SIG-M5 treated with dmso at 0.1 percent for 504 hours (cell line): ENCODE measurements at regions not wholly inside any gene's neighbourhood (a gene's known extent, or its start where the extent isn't known, plus 50 kb on each side); places are given as distances from the start of the nearest gene placed in this dataset.
"Not testable (repeated sequence)": the region's sequence is repeated elsewhere in the genome, so short reads cannot be mapped to it uniquely, and the experiment has no call there.

Experiments used
- DNase-seq: peaks from one replicate; lab custom pipeline; 2025; ENCODE audit not compliant: unreplicated experiment; lab: John Stamatoyannopoulos, UW

DNA sequence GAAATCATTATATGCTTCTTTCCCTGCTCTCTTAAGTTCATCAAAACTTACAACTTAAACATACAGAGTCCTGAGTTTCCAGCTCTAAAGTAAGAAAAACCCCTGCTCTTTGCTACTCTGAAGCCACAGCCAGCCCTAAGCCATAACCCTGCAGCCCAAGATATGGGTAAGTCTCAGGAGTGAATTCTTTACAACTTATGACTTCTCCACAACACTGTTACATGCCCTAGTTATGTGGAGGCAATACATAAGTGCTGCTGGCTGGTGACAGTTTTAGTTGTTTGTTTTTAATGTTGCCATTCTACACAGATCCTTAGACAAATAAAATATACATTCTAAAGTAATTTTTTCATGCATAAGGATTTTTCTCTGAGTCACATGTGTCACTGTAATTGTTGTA lies 100.2 kb downstream of the FBXO8 start:
- no peak for DNase-seq

DNA sequence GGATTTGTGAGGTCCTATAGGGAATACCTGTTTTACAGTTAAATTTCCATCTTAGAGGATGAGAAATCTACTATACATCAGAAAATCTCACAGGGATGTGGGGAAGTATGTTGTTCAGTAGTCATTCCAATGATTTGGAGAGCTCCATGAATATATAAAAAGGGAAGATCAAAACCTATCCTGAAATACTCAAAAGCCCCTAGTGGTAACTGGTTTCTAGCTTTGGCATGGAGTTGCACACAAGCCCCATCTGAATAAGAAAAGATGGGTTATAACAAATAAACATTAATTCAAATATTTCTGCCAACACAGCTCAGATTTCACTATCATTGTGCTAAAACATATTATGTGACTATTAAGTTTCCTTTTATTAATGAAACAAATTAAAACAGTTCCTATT lies 101.6 kb downstream of the FBXO8 start:
- DNase-seq: no peak

DNA sequence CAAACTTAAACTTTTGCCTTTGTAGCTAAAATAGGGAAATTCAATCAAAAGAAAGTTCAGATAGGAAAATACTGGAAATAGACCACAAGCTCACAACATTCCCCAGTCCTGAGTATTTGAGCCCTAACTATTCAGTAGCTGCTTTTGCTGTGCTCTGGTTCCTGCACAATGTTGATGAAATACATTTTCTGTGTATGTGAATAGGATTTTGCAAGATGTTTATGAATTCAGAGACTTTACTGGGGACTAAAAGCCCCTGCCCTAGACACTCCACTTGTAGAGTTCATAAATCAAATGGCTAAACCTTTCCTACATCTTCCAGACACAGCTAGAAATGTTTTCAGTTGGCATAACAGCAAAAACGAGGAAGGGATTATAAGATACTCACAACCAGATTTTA lies 105.9 kb downstream of the FBXO8 start:
- no peak for DNase-seq

DNA sequence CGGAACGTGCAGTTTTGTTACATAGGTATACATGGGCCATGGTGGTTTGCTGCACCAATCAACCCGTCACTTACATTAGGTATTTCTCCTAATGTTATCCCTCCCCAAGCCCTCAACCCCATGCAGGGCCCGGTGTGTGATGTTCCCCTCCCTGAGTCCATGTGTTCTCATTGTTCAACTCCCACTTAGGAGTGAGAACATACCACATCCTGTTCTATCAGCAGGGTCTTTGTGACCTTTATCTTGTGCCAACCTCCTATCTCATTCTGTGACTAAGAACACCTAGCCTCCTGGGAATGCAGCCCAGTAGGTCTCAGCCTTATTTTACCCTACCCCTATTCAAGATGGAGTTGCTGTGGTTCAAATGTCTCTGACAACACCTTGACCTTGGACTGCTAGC lies 107.6 kb downstream of the FBXO8 start:
- DNase-seq: not testable (repeated sequence)

DNA sequence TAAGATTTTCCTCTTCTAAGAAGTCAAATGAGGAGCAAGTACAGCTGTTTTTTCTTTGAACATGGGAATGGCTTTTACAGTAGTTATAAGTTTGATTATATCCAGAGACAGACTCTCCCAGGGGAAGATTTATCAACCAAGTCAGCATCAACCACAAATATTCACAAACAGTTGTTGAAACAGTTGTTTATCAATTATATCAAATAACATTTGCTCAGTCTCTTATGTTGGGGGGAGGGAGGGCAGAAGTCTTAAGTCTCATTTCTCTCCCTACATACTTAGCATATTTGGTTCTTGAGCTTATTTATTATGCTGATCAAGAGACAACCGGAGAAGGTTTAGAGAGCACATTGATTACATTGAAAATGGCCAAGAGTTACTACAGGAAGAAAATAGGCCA lies 110.1 kb downstream of the FBXO8 start:
- DNase-seq: no peak

DNA sequence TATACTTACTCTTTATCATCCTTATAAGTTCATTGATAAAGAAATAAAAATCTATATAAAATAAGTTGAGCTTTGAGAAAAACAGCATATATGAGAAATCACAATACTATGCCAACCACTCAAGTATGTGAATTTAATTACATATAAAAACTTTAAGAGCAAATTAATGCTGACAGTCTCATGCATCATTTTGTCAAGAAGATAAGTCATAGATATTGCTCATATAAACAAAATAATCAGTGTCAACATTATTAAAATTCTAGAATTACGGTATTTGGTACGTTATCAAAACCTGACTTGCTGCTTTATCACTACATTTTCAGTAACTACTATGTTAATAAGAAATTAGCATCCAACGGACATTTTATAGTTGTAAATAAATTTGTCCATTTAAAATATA lies 111.2 kb downstream of the FBXO8 start:
- DNase-seq: no peak

DNA sequence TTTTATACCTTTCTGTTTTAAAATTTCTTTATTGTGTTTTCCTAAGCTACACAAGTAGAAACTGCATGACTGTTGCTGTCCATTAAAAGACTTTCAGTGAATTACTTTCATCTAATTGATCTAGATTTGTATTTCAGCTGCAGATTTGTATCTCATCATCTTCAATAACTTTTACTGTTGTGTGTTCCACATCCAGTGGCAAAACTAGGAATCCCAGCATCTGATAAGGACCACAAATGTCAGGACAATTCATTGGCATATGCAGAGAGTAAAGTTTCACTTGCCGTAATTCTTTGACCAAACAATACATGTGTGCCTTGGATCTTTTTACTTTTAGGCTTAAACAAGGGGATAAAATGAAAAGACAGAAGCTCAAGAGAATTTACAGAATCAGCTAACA lies 112.6 kb downstream of the FBXO8 start:
- no peak for DNase-seq

DNA sequence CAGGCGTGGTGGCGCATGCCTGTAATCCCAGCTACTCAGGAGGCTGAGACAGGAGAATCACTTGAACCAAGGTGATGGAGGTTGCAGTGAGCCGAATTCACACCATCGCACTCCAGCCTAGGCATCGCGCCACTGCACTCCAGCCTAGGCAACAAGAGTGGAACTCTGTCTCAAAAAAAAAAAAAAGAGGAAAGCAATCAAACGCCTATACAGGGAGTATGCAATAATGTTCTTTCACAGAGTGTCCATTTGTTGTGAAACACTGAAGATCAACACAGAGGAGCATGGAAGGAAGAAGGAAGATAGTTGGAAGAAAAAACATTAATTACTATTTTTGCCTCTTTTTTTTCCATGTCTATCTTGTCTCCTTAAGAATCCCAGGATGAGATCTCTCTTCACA lies 113.4 kb downstream of the FBXO8 start:
- DNase-seq: no peak

DNA sequence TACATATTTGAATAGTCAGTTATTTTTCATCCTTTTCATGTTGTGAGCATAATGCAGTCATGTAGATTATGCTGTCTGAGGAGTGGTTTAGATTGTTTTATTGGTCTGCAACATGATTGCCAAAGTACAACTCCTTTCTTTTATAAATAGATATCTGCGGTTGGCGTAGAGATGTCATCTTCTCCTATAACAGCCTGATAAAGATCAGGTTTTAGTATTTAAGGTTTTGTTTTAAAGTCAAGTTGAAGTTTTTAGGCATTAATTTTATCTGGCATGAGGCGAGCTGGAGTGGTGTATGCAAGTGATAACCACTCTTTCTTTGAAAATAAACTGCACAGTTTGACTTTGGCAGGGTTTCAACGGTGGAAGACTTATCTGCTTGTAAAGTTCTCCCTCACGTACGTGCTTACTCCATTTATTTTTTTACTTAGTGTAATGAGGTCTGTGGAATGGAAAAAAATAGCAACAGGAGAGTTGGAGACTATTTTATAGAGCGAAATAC lies 126.3 kb downstream of the FBXO8 start:
- DNase-seq: no peak

DNA sequence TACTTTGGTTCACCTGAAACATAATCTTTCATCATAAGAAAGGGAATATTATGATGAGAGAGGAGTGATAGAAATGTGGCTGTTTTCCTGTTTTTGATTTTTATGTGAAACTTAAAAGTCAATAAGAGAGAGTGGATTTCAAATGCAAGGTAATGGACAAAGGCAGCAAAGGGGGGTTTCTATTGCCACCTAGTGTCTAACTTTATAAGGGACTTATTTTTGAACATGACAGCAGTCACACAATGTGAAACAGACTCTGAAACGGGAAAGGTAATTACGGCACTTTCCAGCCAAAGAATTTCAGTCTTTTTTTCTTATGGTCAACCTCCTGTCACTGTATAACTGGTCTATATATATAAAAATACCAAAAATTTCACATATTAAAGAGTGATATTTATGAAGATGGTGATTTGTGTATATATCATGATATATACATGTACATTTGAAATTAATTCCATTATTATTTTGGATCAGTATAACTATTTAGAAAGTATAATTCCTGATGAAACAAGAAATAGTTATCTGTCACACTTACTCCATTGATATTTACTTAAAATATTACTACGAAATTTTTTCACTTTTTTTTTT lies 127.1 kb downstream of the FBXO8 start:
- peak; percentile 39 for DNase-seq

DNA sequence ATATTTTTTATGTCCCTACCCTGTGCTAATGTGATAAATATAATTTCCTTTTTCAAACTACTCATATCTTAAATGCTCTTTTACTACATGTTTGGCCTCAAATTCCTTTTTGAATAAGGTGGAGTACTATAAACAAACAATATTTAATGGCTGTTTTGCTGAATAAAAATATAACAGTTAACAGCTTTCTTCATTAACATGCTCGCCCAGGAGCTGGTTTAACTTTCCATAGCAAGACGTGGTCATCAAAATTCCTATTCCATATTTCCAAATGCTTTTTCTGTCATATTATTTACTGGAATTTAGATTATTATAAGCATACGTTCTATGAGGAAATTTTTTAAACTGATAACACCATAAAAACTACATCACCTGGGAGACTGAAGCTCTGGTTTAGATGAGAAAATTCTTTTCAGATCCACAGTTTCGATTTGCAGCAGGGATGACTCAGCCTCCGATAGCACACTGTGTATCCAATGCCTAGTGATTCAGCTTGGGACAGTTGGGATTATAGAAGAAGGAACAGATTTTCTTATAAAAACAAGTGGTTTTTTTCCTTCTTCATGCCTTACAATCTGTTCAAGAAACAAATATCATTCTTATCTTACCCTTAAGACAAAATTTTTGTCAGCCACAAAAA lies 129.1 kb downstream of the FBXO8 start:
- no peak for DNase-seq

DNA sequence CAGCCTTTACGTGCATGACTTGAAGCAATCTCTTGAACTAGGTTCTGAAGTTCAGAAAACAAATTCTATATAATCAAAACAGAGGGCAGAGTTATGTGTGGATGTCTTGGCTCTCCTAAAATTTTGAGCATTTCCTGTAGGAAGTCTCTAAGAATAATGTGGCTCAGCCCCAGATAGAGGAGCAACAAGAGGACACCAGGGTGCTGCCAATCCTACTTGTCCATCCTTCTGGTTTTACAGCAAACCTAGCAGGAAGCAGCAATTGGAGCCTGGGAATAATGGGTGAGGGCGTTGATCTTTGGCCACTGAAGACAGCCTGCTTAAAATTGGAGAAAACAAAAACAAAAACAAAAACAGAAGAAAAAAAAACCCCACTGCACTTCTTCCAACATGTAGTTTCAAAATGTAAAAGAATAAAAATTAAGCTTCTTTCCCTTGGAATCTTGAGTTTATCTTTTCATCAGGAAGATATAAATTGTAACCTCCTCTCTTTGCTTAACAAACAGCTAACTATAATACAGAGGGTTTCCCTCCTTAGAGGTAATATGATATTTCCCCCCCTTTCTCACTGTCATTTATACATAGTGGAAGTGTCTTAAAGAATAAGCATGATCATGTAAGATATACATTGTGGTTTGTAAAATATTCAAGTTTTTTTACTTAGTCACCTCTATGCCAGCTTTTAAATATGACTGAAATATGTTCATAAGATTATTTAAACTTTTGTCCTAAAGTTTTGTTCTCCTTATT lies 130.6 kb downstream of the FBXO8 start:
- no peak for DNase-seq

DNA sequence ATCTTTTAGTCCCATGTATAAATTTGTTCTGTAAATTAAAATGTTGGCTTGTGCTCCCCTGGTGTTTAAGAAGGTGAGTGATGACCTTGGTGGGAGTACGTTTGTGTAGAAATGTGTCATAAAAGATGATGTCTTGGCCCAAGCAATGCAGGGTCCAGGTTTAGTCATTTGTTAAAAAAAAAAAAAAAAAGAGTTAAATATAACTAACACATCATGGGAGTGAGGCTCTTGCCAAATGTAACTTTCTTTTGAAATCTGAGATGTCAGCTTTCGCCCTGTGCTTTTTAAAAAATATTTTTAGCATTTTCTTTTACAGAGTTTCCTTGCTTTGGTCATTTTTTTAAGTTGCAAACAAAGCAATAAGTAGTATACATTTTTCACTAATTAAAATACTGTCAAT lies 135.6 kb downstream of the FBXO8 start:
- no peak for DNase-seq

DNA sequence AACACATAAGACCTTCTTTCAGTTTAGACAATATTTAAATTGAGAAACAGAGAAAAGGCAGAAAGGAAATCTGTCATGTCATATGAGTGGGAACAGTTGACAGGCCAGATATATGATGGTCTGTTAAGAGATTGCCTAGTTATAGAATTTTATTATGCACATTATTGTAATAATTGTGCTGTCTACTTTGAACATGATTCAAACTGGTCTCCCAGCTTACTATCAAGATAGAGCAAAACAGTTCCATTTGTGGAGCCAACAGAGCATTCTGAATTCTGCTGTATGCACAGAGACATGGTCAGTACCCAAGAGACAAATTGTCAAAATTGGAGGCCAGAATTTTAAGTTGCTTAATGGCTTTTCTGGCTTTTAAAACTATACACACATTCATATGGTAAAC lies 139.4 kb downstream of the FBXO8 start:
- DNase-seq: no peak

DNA sequence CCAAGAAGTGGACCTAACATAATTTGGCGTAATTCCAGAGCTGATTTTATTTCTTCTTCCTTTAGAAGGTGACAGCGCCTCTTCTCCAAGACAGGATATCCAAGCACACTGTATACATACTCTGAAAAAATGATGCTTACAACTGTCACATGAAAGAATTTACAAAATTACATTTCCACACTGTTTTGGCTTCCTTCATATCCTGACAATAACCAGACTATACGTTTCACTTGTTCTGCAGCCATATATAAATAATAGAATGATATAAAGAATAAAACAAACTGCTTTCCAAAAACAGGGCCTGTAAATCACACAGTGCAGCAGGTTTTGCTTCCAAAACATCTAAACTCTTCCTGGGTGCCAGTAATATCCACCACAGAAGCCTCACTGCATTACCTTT lies 141.6 kb downstream of the FBXO8 start:
- DNase-seq: no peak

DNA sequence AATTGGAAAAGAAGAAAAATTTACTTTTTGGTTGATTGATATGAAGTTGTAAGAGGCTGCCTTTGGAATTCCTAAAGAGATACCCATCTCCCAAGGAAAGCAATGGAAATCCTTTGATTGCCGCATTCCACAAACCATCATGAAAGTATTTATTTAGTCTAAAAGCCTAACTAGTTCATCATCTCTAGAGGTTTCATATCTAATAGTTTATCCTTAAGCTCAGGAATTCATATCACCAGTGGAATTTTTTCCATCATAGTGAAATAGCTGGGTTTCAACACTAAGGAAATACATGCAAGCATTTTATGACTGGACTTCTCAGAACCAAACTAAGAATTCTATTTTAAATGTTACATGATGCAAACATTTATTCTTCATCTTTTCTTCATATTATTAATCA lies 144.9 kb downstream of the FBXO8 start:
- no peak for DNase-seq

DNA sequence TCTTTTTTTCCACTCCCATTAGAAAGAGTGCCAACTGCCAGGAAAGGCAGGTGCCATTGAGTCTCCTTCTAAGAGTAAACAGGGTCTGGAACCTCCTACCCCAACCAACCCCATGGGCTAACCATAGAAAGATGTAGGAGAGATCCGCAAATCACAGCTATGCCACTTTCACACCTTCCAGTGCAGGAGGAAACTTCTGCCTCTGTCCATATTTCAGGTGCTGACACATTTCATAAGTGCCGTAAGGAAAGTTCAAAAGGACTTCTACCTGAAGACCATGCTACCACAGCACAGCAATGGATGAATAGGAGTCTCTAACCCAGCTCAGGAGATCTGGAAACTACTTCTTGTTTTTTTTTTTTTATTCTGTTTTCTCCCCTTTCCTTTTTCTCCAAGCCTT lies 145.8 kb downstream of the FBXO8 start:
- no peak for DNase-seq

DNA sequence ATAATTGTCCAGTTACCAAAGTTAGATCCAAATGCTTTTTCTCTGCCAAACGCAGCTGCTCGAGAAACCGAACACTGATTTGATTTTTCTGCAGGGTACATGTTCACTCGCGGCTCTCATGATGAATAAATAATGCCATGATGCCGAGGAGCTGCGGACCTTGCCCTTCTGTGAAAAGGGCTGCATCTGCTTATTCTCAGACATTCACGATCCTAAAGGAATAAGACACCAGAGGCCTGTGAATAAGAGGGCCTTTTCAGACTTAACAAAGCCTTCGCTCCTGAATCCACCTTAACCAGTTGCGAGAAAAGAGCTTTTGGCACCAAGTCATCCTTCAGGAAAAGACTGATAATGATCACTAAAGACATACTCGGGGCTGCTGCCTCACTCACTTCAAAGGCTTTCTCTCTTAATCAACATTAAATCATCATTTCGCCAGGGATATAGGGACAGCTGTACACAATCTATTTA lies 147.5 kb downstream of the FBXO8 start:
- no peak for DNase-seq

DNA sequence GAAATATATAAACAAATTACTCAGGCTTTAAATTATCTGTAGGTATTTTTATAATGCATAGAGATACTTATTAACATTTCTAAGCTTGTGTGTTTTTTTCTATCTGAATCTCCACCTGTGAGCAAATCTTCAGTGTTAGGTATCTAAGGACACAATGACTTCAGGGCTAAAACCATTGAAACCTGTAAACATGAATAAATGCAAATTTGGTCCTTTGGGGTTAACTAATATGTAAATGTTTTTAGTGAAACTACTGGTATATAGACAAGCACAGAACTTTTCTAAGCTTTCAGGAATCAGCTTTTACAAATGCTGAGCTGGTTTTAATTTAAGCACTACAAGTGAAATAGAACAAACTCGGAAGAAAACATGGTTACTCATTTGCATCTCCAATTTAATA lies 147.9 kb downstream of the FBXO8 start:
- no peak for DNase-seq

DNA sequence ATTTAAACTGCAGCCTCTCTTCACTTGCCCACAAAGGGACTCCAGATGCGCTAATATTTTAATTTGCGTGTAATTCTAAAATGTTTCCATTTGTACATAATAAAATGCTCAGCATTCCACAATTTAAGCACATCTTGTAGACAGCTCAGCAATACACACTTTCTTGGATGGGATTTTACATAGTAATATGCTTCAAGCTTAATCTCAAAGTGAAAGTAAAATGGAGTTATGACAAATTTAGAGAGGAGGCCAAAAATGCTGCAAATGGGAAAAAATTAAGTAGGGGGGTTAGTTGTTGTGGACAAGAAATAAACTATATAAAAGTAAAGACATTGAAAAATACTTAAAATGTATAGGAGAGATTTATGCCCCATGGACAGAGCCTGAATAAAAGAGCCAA lies 149.1 kb downstream of the FBXO8 start:
- no peak for DNase-seq

DNA sequence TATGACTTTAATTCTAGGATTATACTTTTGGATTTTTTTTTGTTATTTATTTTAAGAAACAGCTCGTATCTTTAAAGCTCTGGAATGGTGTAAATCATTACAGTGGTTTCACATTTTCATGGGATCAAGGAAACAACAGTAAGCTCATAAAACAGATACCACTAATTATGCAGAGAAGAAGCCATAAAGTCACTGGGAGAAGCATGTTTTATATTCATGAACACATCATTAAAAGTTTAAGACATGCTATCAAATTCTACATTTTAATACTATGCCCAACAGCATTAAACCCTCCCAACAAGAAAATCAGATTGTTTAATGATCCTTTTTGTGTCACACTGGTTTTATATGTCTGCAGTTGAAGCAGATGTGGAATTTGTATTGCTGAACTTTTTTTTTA lies 149.9 kb downstream of the FBXO8 start:
- DNase-seq: no peak

DNA sequence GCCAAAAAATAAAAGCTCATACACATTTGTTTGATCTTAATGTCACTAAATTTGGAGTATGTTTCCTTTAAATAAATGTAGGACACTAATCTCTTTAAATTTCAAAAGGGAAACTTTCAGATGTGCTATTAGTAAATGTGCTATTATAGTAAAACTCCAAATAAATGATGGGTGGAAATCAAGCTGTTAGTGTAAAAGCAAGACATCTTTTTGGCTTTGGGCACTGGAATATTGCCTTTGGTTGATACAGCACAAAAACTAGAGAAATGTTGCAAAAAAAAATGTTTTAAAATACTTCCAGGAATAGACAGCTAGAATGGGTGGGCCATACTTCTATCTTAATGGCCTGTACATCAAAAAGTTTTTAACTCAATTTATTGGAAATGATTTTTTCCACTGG lies 151.6 kb downstream of the FBXO8 start:
- no peak for DNase-seq
